Naive thymus-derived CD4-positive, alpha-beta T cell (primary cell): ENCODE measurements at regions not wholly inside any gene's neighbourhood (a gene's known extent, or its start where the extent isn't known, plus 50 kb on each side); places are given as distances from the start of the nearest gene placed in this dataset.

Source experiments
- ATAC-seq: fragments of 150-1000 bp; cut with Tn5 transposase; 2 replicates; pipeline ENCODE4 v1.10.0; 2021; ENCODE audit warnings: mild to moderate bottlenecking, moderate library complexity
- CTCF ChIA-PET: fragments of 350-600 bp; sonication (Branson Sonifier 250); formaldehyde crosslinking; loops from one replicate; lab custom pipeline; 2021; ENCODE audit warnings: antibody characterized with exemption; lab: Charles Lee
- POLR2A ChIA-PET: fragments of 350-600 bp; sonication (Branson Sonifier 250); formaldehyde crosslinking; loops from one replicate; lab custom pipeline; 2021; ENCODE audit warnings: antibody characterized with exemption, inconsistent platforms; lab: Charles Lee
- DNase-seq, 9 donors: peaks; one replicate each; pipeline versions ENCODE4 v3.0.0 to v3.0.0-alpha.2; 2020 to 2022; ENCODE audit warnings: mixed read lengths in 1 of 9
- H3K27ac ChIP-seq: one replicate; pipeline ENCODE4 v1.7.0; 2013; ENCODE audit warnings: mild to moderate bottlenecking, low read depth, low read length, moderate library complexity
- H3K27me3 ChIP-seq, 2 donors: one replicate each; pipeline ENCODE4 v1.7.0; 2013; ENCODE audit warnings: low read length in 2 of 2, mild to moderate bottlenecking in 2 of 2, moderate library complexity in 2 of 2; ENCODE audit not compliant: control insufficient read depth in 2 of 2, insufficient read depth in 2 of 2
- H3K36me3 ChIP-seq, 3 experiments: 1 replicate in 2 of 3; 2 replicates in 1 of 3; pipeline ENCODE4 v1.7.0; 2013; ENCODE audit warnings: low read length in 3 of 3, mild to moderate bottlenecking in 3 of 3, moderate library complexity in 1 of 3; ENCODE audit not compliant: insufficient read depth in 3 of 3, control insufficient read depth in 2 of 3
- H3K4me1 ChIP-seq, 2 donors: one replicate each; pipeline ENCODE4 v1.7.0; 2013; ENCODE audit warnings: low read length in 2 of 2, mild to moderate bottlenecking in 2 of 2, moderate library complexity in 1 of 2; ENCODE audit not compliant: control insufficient read depth in 2 of 2, insufficient read depth in 2 of 2
- H3K4me3 ChIP-seq: 2 replicates; pipeline ENCODE4 v1.7.0; 2013; ENCODE audit warnings: mild to moderate bottlenecking, low read length
- H3K9me3 ChIP-seq, 3 experiments: 1 replicate in 2 of 3; 2 replicates in 1 of 3; pipeline ENCODE4 v1.7.0; 2013; ENCODE audit warnings: low read length in 3 of 3; ENCODE audit not compliant: control insufficient read depth in 2 of 3
- H3K27ac Mint-ChIP-seq, 9 donors: one replicate each; pipeline ENCODE4 v1.8.0; 2020 to 2022; ENCODE audit warnings: mixed read lengths in 9 of 9, mild to moderate bottlenecking in 8 of 9, moderate library complexity in 5 of 9, inconsistent platforms in 2 of 9
- H3K27me3 Mint-ChIP-seq, 5 donors: one replicate each; pipeline ENCODE4 v1.8.0; 2021 to 2022; ENCODE audit warnings: mixed read lengths in 5 of 5, mild to moderate bottlenecking in 1 of 5
- H3K36me3 Mint-ChIP-seq, 5 donors: one replicate each; pipeline ENCODE4 v1.8.0; 2020 to 2022; ENCODE audit warnings: mixed read lengths in 5 of 5, mild to moderate bottlenecking in 3 of 5, inconsistent platforms in 1 of 5
- H3K4me1 Mint-ChIP-seq, 7 donors: one replicate each; pipeline ENCODE4 v1.8.0; 2020 to 2022; ENCODE audit warnings: mixed read lengths in 7 of 7, mild to moderate bottlenecking in 3 of 7, inconsistent platforms in 1 of 7
- H3K4me3 Mint-ChIP-seq, 10 donors: one replicate each; pipeline ENCODE4 v1.8.0; 2020 to 2022; ENCODE audit warnings: mild to moderate bottlenecking in 10 of 10, mixed read lengths in 10 of 10, moderate library complexity in 6 of 10, inconsistent platforms in 2 of 10
- H3K9me3 Mint-ChIP-seq, 11 donors: one replicate each; pipeline ENCODE4 v1.8.0; 2020 to 2022; ENCODE audit warnings: mixed read lengths in 11 of 11, mild to moderate bottlenecking in 4 of 11, inconsistent platforms in 1 of 11, moderate library complexity in 1 of 11
- intact Hi-C, 2 donors: fragments of 100-400 bp; cut with micrococcal nuclease; formaldehyde crosslinking; loops; one replicate each; pipeline ENCODE4 v1.15.1; 2023

DNA sequence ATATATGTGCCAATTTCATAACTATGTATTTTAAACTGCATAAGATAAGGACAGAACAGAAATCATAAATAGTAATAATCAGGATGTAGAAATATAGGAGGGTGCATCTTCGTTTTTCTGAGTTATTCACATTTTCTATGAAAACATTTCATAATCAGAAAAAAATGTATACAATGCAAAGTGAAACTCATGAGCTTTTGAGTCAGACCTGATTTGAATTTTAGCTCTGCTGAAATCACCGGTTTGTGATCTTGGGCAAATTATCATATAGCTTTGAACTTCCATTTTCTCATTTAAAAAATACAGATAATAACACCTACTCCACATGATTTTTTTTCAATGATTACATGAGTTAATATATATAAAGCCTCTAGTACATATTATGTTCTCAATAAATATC is 106.9 kb downstream of the KDR start:
- Histone ChIP-seq H3K36me3 (no peaks in the 10 kb centered on the region), H3K27ac (no peak overlapping the region), H3K9me3 (no peaks in the 10 kb centered on the region), H3K4me3 (no peak overlapping the region), H3K27me3 (no peaks in the 10 kb centered on the region), H3K4me1 (no peaks in the 10 kb centered on the region)
- Mint-ChIP-seq H3K4me1 (peaks cover 0 to 9% (median 0%) of the 10 kb centered on the region in 7 donors), H3K4me3 (no peak overlapping the region), H3K9me3 (peaks cover 0 to 4% (median 0%) of the 10 kb centered on the region in 11 donors), H3K27ac (no peak overlapping the region), H3K27me3 (peaks cover 0 to 30% (median 16%) of the 10 kb centered on the region in 5 donors), H3K36me3 (no peaks in the 10 kb centered on the region)
- DNase-seq (no peak), ATAC-seq (no peak)
- CTCF ChIA-PET: no interaction called here
- POLR2A ChIA-PET: no interaction called here
- intact Hi-C loops: no loop called here

DNA sequence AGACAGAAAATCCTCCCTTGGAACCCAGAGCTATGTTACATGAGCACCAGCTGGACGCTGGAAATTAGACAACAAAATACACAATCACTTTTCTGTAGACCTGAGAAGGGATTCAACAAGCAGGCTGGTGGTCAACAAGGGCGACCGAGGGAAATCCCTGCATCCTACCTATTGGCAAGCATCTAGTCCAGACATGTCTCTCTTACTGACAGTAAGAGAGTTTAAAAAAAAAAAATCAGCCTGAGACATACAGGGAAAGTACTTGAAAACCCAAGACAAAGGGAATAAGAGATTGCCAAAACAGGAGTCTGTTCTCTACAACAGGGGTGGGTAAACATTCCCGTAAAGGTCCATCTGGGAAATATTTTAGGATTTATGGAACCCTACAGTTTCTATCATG is 108.0 kb downstream of the KDR start:
- no peaks in the 10 kb centered on the region for H3K36me3 Mint-ChIP-seq
- H3K9me3 ChIP-seq: no peaks in the 10 kb centered on the region
- no peaks in the 10 kb centered on the region for H3K4me1 ChIP-seq
- peaks cover 0 to 9% (median 0%) of the 10 kb centered on the region in 7 donors for H3K4me1 Mint-ChIP-seq
- H3K4me3 ChIP-seq: no peak overlapping the region
- ChIA-PET POLR2A (no interaction called here), CTCF (no interaction called here)
- no peak for ATAC-seq
- no peak overlapping the region for H3K27ac ChIP-seq
- intact Hi-C loops: no loop called here
- no peak for DNase-seq
- no peak overlapping the region for H3K4me3 Mint-ChIP-seq
- H3K9me3 Mint-ChIP-seq: peaks cover 0 to 4% (median 0%) of the 10 kb centered on the region in 11 donors
- H3K27ac Mint-ChIP-seq: no peak overlapping the region
- no peaks in the 10 kb centered on the region for H3K27me3 ChIP-seq
- H3K27me3 Mint-ChIP-seq: peaks cover 0 to 29% (median 16%) of the 10 kb centered on the region in 5 donors
- no peaks in the 10 kb centered on the region for H3K36me3 ChIP-seq

DNA sequence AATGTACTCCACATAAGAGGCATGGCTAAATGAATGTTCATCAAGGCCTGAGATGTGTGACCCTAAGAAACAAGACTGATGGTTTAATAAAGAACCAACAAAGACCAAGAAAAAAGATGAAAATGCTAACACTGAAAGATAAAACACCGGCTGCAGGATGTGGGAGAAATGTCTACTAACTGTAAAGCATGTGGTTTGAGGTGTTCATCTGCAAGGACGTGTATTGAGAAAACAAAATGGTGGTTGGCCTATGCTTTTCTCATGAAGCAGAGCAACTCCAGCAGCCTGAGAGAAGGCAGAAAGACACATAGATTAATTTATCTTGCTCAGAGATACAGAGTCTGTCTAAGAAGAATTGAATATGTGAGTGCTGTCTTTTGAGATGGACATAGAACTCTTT is 109.3 kb downstream of the KDR start:
- H3K4me3 Mint-ChIP-seq: no peak overlapping the region
- peaks cover 0 to 3% (median 0%) of the 10 kb centered on the region in 11 donors for H3K9me3 Mint-ChIP-seq
- CTCF ChIA-PET: no interaction called here
- Histone ChIP-seq H3K27ac (no peak overlapping the region), H3K4me3 (no peak overlapping the region), H3K9me3 (no peaks in the 10 kb centered on the region), H3K27me3 (no peaks in the 10 kb centered on the region), H3K36me3 (no peaks in the 10 kb centered on the region), H3K4me1 (no peaks in the 10 kb centered on the region)
- ATAC-seq (no peak), DNase-seq (no peak)
- H3K27ac Mint-ChIP-seq: no peak overlapping the region
- peaks cover 0 to 9% (median 0%) of the 10 kb centered on the region in 7 donors for H3K4me1 Mint-ChIP-seq
- POLR2A ChIA-PET: no interaction called here
- H3K36me3 Mint-ChIP-seq: no peaks in the 10 kb centered on the region
- H3K27me3 Mint-ChIP-seq: peaks cover 0 to 26% (median 16%) of the 10 kb centered on the region in 5 donors
- intact Hi-C loops: no loop called here

DNA sequence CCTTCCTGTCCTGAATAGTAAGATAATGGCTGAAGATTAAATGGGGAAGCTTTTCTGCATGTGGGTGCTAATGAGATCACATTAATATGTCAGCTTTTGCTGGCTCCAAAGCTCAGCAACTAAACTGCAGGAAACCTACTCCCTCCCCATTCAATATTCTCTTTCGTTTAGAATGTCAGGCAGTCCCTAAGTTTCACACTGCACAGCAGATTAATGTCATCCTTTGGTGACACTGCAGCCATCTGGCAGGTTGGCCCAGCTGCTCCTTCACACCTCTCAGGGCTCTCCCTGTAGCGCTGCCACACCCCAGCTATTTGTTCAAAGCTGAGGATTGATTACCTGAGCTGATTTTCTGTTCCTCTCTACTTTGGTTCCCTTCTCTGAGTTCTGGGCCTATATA is 110.5 kb downstream of the KDR start:
- intact Hi-C loops: no loop called here
- Histone ChIP-seq H3K27ac (no peak overlapping the region), H3K4me3 (no peak overlapping the region), H3K9me3 (no peaks in the 10 kb centered on the region), H3K27me3 (no peaks in the 10 kb centered on the region), H3K4me1 (no peaks in the 10 kb centered on the region), H3K36me3 (no peaks in the 10 kb centered on the region)
- ATAC-seq (no peak), DNase-seq (no peak)
- Mint-ChIP-seq H3K4me3 (no peak overlapping the region), H3K9me3 (peaks cover 0 to 5% (median 0%) of the 10 kb centered on the region in 11 donors), H3K4me1 (peaks cover 0 to 9% (median 0%) of the 10 kb centered on the region in 7 donors), H3K27me3 (peaks cover 0 to 18% (median 12%) of the 10 kb centered on the region in 5 donors), H3K27ac (no peak overlapping the region), H3K36me3 (no peaks in the 10 kb centered on the region)
- POLR2A ChIA-PET: no interaction called here
- CTCF ChIA-PET: interaction anchor here (0.7 kb wide), 1 partner anchor 37 kb away, joined by 3 read pairs; no protein-coding TSS in a partner anchor

DNA sequence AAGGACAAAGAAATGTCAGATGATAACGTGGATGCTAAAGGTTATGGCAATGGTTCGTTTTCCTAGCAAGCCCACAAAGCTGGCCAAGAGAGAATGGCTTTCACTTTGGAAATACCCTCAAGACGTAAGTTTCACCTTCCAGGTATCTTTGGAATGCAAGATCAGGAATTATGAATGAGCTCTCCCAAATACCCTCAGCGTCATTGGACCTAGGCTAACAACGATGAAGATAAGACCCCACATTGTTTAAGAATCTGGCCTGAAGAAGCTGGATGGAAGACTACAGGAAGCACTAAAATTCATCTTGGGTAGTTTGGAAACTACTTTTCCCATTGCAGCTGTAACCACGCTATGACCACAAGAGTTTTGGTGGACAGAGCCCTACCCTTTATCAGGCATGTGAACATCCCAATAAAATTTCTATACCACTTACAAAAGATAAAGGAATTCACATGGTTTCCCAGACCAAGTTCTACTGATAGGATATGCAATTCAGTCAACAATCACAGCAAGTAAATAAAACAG is 111.9 kb downstream of the KDR start:
- Mint-ChIP-seq H3K4me3 (no peak overlapping the region), H3K27me3 (peaks cover 0 to 5% (median 4%) of the 10 kb centered on the region in 5 donors), H3K27ac (no peak overlapping the region), H3K4me1 (peaks cover 0 to 9% (median 0%) of the 10 kb centered on the region in 7 donors), H3K36me3 (no peaks in the 10 kb centered on the region), H3K9me3 (peaks cover 0 to 4% (median 0%) of the 10 kb centered on the region in 11 donors)
- ChIA-PET POLR2A (no interaction called here), CTCF (interaction anchor here (0.6 kb wide), 1 partner anchor 353 kb away, joined by 3 read pairs; no protein-coding TSS in a partner anchor)
- no peak for ATAC-seq
- Histone ChIP-seq H3K9me3 (no peaks in the 10 kb centered on the region), H3K27ac (no peak overlapping the region), H3K4me3 (no peak overlapping the region), H3K27me3 (no peaks in the 10 kb centered on the region), H3K36me3 (no peaks in the 10 kb centered on the region), H3K4me1 (no peaks in the 10 kb centered on the region)
- no peak for DNase-seq
- intact Hi-C loops: no loop called here

DNA sequence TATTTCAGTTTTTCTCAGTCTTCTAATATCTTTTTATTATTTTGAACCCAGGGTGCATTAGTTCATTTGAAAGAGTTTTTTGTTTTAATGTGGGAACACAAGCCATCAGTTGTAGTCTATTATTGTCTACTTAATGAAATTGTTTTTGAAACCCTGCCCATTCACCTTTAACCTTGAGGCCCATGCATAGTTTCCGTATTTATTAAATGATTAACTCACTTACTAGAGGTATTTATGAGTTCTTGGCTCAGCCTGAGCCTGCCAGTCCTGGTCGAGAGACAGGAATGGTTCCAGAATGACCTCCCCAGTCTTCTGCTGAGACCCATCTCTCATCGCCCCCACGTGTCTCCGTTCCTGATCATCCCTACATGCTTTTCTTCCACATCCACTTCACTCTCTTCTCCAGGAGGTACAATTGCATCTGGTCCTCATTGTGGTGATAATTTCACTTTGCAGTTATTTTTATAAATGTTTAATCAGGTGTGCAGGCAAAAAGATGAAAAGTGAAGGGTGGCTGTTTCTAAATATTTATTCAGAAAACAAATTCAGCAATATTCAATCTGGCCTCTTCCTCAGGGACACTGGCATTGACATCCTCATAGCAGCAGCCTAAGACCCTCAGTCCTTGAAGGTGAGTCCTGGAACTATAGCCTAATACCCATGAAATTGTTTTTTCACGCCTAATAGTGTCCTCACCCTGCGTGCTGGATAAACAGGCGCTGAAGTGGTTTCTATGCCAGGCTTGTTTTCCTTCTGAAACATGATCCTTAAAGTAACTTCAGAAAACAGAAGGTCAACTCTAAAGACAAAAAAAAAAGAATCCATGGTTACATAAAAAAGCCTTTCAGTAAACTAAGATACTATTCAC is 112.8 kb downstream of the KDR start:
- DNase-seq (no peak), ATAC-seq (no peak)
- H3K27ac Mint-ChIP-seq: no peak overlapping the region
- no peaks in the 10 kb centered on the region for H3K36me3 ChIP-seq
- POLR2A ChIA-PET: no interaction called here
- no peaks in the 10 kb centered on the region for H3K4me1 ChIP-seq
- peaks cover 0 to 4% (median 0%) of the 10 kb centered on the region in 11 donors for H3K9me3 Mint-ChIP-seq
- peaks cover 0 to 5% (median 4%) of the 10 kb centered on the region in 5 donors for H3K27me3 Mint-ChIP-seq
- H3K4me1 Mint-ChIP-seq: peaks cover 0 to 9% (median 0%) of the 10 kb centered on the region in 7 donors
- no peak overlapping the region for H3K4me3 Mint-ChIP-seq
- H3K27me3 ChIP-seq: no peaks in the 10 kb centered on the region
- no peaks in the 10 kb centered on the region for H3K36me3 Mint-ChIP-seq
- CTCF ChIA-PET: interaction anchor here (0.6 kb wide), 1 partner anchor 354 kb away, joined by 3 read pairs; no protein-coding TSS in a partner anchor
- H3K9me3 ChIP-seq: no peaks in the 10 kb centered on the region
- intact Hi-C loops: no loop called here
- H3K27ac ChIP-seq: no peak overlapping the region
- no peak overlapping the region for H3K4me3 ChIP-seq
